Smooth muscle cell (in vitro differentiated cells): ENCODE measurements at regions not wholly inside any gene's neighbourhood (a gene's known extent, or its start where the extent isn't known, plus 50 kb on each side); places are given as distances from the start of the nearest gene placed in this dataset.

Experiments
- DNase-seq: peaks from one replicate; lab custom pipeline; 2025; ENCODE audit not compliant: unreplicated experiment; lab: John Stamatoyannopoulos, UW
- H2AFZ ChIP-seq: fragments of 200-600 bp; sonication (generic); 2 replicates; pipeline ENCODE4 v1.6.0; 2016; ENCODE audit warnings: antibody characterized with exemption, low read depth, mild to moderate bottlenecking
- H3F3A ChIP-seq: fragments of 200-600 bp; sonication (generic); 2 replicates; pipeline ENCODE4 v1.6.0; 2017; ENCODE audit warnings: antibody characterized with exemption, low read depth
- H3K27ac ChIP-seq: fragments of 200-600 bp; sonication (generic); 2 replicates; pipeline ENCODE4 v1.5.1; 2016; ENCODE audit warnings: low read depth, mild to moderate bottlenecking
- H3K27me3 ChIP-seq: fragments of 200-600 bp; sonication (generic); 2 replicates; pipeline ENCODE4 v1.6.1; 2016; ENCODE audit warnings: low read depth, mild to moderate bottlenecking
- H3K36me3 ChIP-seq: fragments of 200-600 bp; sonication (generic); 2 replicates; pipeline ENCODE4 v1.5.1; 2016; ENCODE audit warnings: low read depth
- H3K4me1 ChIP-seq: fragments of 200-600 bp; sonication (generic); 2 replicates; pipeline ENCODE4 v1.5.1; 2016; ENCODE audit warnings: low read depth
- H3K4me2 ChIP-seq: fragments of 200-600 bp; sonication (generic); 2 replicates; pipeline ENCODE4 v1.6.0; 2016; ENCODE audit warnings: mild to moderate bottlenecking
- H3K4me3 ChIP-seq: fragments of 200-600 bp; sonication (generic); 2 replicates; pipeline ENCODE4 v1.5.1; 2016; ENCODE audit warnings: mild to moderate bottlenecking
- H3K79me2 ChIP-seq: fragments of 200-600 bp; sonication (generic); 2 replicates; pipeline ENCODE4 v1.6.0; 2016; ENCODE audit warnings: low read depth, mild to moderate bottlenecking
- H3K9ac ChIP-seq: fragments of 200-600 bp; sonication (generic); 2 replicates; pipeline ENCODE4 v1.6.0; 2016; ENCODE audit warnings: low read depth
- H3K9me3 ChIP-seq: fragments of 200-600 bp; sonication (generic); replicated peaks from 2 replicates; pipeline ENCODE4 v1.5.1; 2016; ENCODE audit warnings: low read depth
- H4K20me1 ChIP-seq: fragments of 200-600 bp; sonication (generic); 2 replicates; pipeline ENCODE4 v1.6.0; 2016; ENCODE audit warnings: low read depth
- CTCF ChIP-seq: fragments of 200-600 bp; sonication (generic); IDR thresholded peaks from 2 replicates; pipeline ENCODE4 v1.5.1; 2017; ENCODE audit warnings: borderline replicate concordance, mild to moderate bottlenecking, antibody characterized with exemption; ENCODE audit not compliant: insufficient read depth, poor library complexity, severe bottlenecking
- WGBS: methylation state at CpG from one replicate; pipeline ENCODE4 v1.1.7; 2016; ENCODE audit warnings: low lambda C conversion rate; 5-methylcytosine and 5-hydroxymethylcytosine counted together

- H2AFZ ChIP-seq, result no peak overlapping the region
- H3K27me3 ChIP-seq, result no peaks in the 10 kb centered on the region
- 87% methylated on average over 3 of the region's 3 CpGs for WGBS
- H3K27ac ChIP-seq, result no peak overlapping the region
- H3K4me2 ChIP-seq, result no peak overlapping the region
- no peaks in the 10 kb centered on the region for H3K9me3 ChIP-seq
- H4K20me1 ChIP-seq, result no peaks in the 10 kb centered on the region
- no peaks in the 10 kb centered on the region for H3K36me3 ChIP-seq
- no peak overlapping the region for H3K4me3 ChIP-seq
- no peaks in the 10 kb centered on the region for H3K4me1 ChIP-seq
- no peaks in the 10 kb centered on the region for H3F3A ChIP-seq
- no peak for TF ChIP-seq CTCF
- no peaks in the 10 kb centered on the region for H3K79me2 ChIP-seq
- no peak overlapping the region for H3K9ac ChIP-seq
- no peak for DNase-seq
Measured at GRCh38 chr4:175530655-175531054, 281.4 kb downstream of the GPM6A start.

- Histone ChIP-seq H3K36me3 (no peaks in the 10 kb centered on the region), H3K4me3 (no peak overlapping the region), H3K79me2 (no peaks in the 10 kb centered on the region), H3K27ac (no peak overlapping the region), H3K27me3 (no peaks in the 10 kb centered on the region), H3K4me2 (no peak overlapping the region), H3K9me3 (no peaks in the 10 kb centered on the region), H3K9ac (no peak overlapping the region), H3F3A (no peaks in the 10 kb centered on the region), H2AFZ (no peak overlapping the region), H3K4me1 (no peaks in the 10 kb centered on the region), H4K20me1 (no peaks in the 10 kb centered on the region)
- 89% methylated on average over 4 of the region's 4 CpGs for WGBS
- no peak for DNase-seq
- TF ChIP-seq CTCF, result no peak
Measured at GRCh38 chr4:175531405-175532091, 280.5 kb downstream of the GPM6A start.

- Histone ChIP-seq H3K9me3 (no peaks in the 10 kb centered on the region), H3K27ac (no peak overlapping the region), H3K9ac (no peak overlapping the region), H3K4me3 (no peak overlapping the region), H4K20me1 (no peaks in the 10 kb centered on the region), H3K4me1 (no peaks in the 10 kb centered on the region), H3F3A (no peaks in the 10 kb centered on the region), H2AFZ (peak overlapping the region; percentile 78), H3K27me3 (no peaks in the 10 kb centered on the region), H3K79me2 (no peaks in the 10 kb centered on the region), H3K36me3 (no peaks in the 10 kb centered on the region), H3K4me2 (peak overlapping the region; percentile 78)
- DNase-seq, result no peak
- peak; percentile 81 for TF ChIP-seq CTCF
- WGBS, result 47% methylated on average over 6 of the region's 6 CpGs
Measured at GRCh38 chr4:175536852-175537453, 275.1 kb downstream of the GPM6A start.

- Histone ChIP-seq H3F3A (no peaks in the 10 kb centered on the region), H4K20me1 (no peaks in the 10 kb centered on the region), H3K36me3 (no peaks in the 10 kb centered on the region), H2AFZ (no peak overlapping the region), H3K27ac (no peak overlapping the region), H3K9ac (no peak overlapping the region), H3K79me2 (no peaks in the 10 kb centered on the region), H3K4me2 (no peak overlapping the region), H3K9me3 (no peaks in the 10 kb centered on the region), H3K27me3 (no peaks in the 10 kb centered on the region), H3K4me3 (no peak overlapping the region), H3K4me1 (no peaks in the 10 kb centered on the region)
- WGBS, result 79% methylated on average over 2 of the region's 2 CpGs
- no peak for DNase-seq
- no peak for TF ChIP-seq CTCF
Measured at GRCh38 chr4:175539498-175539897, 272.6 kb downstream of the GPM6A start.
